PC-9 (cell line): ENCODE measurements at regions not wholly inside any gene's neighbourhood (a gene's known extent, or its start where the extent isn't known, plus 50 kb on each side); places are given as distances from the start of the nearest gene placed in this dataset.

Experiments used
- CTCF ChIP-seq: fragments of 200-600 bp; sonication (generic); conservative IDR thresholded peaks from 2 replicates; pipeline ENCODE4 v1.6.1; 2017; ENCODE audit warnings: mixed run types, antibody characterized with exemption, mild to moderate bottlenecking, moderate library complexity
- EZH2 ChIP-seq: fragments of 200-600 bp; sonication (generic); IDR thresholded peaks from 2 replicates; pipeline ENCODE4 v1.8.0; 2017; ENCODE audit warnings: antibody characterized with exemption, low read depth

- TF ChIP-seq CTCF (no peak), EZH2 (no peak)
Observed at GRCh38 chr13:44221657-44222056, 152.0 kb upstream of the SERP2 start.
